Nucleus accumbens (tissue), 56 donors: ENCODE measurements at regions not wholly inside any gene's neighbourhood (a gene's known extent, or its start where the extent isn't known, plus 50 kb on each side); places are given as distances from the start of the nearest gene placed in this dataset.
"Not testable (repeated sequence)": the region's sequence is repeated elsewhere in the genome, so short reads cannot be mapped to it uniquely, and the experiment has no call there.

Experiments used
- DNase-seq, 56 donors: peaks; one replicate each; lab custom pipeline; 2025; lab: John Stamatoyannopoulos, UW

- no peak for DNase-seq
Observed at GRCh38 chrX:114037515-114037914, 546.4 kb upstream of the HTR2C start.

GRCh38 chrX:114028907-114029662 is 554.8 kb upstream of the HTR2C start:
- no peak for DNase-seq

- no peak for DNase-seq
Observed at GRCh38 chrX:114017086-114017485, 566.8 kb upstream of the HTR2C start.

- no peak for DNase-seq
Observed at GRCh38 chrX:114015966-114016365, 567.9 kb upstream of the HTR2C start.

GRCh38 chrX:114006664-114007063 is 577.2 kb upstream of the HTR2C start:
- DNase-seq = no peak

- no peak for DNase-seq
Observed at GRCh38 chrX:113996781-113997180, 587.1 kb upstream of the HTR2C start.

- not testable (repeated sequence) for DNase-seq
Observed at GRCh38 chrX:113991720-113992119, 592.2 kb upstream of the HTR2C start.

- DNase-seq = not testable (repeated sequence)
Observed at GRCh38 chrX:113990669-113991068, 593.2 kb upstream of the HTR2C start.

GRCh38 chrX:113988315-113988935 is 595.5 kb upstream of the HTR2C start:
- not testable (repeated sequence) for DNase-seq

GRCh38 chrX:113986427-113986826 is 597.5 kb upstream of the HTR2C start:
- DNase-seq = no peak

- no peak for DNase-seq
Observed at GRCh38 chrX:113982766-113983165, 601.1 kb upstream of the HTR2C start.

GRCh38 chrX:113980953-113981352 is 602.9 kb upstream of the HTR2C start:
- no peak for DNase-seq

- no peak for DNase-seq
Observed at GRCh38 chrX:113977887-113978286, 606.0 kb upstream of the HTR2C start.

- no peak for DNase-seq
Observed at GRCh38 chrX:113975441-113975840, 608.4 kb upstream of the HTR2C start.

- no peak for DNase-seq
Observed at GRCh38 chrX:113974881-113975280, 609.0 kb upstream of the HTR2C start.

- DNase-seq = no peak
Observed at GRCh38 chrX:113973706-113974105, 610.2 kb upstream of the HTR2C start.

GRCh38 chrX:113966791-113967190 is 617.1 kb upstream of the HTR2C start:
- no peak for DNase-seq

GRCh38 chrX:113962343-113962742 is 621.5 kb upstream of the HTR2C start:
- DNase-seq = no peak

- DNase-seq = no peak
Observed at GRCh38 chrX:113959912-113960626, 623.8 kb upstream of the HTR2C start.

- no peak for DNase-seq
Observed at GRCh38 chrX:113956936-113957335, 627.0 kb upstream of the HTR2C start.

- no peak for DNase-seq
Observed at GRCh38 chrX:113954297-113954696, 629.6 kb upstream of the HTR2C start.
